Thyroid gland (tissue), 4 donors: ENCODE measurements at regions not wholly inside any gene's neighbourhood (a gene's known extent, or its start where the extent isn't known, plus 50 kb on each side); places are given as distances from the start of the nearest gene placed in this dataset.

Experiments
- POLR2A ChIP-seq, 2 donors: fragments of 450-650 bp; IDR thresholded peaks; one replicate each; pipeline ENCODE4 v1.6.1; 2017; ENCODE audit warnings: antibody characterized with exemption in 2 of 2, mild to moderate bottlenecking in 2 of 2, moderate library complexity in 1 of 2
- TF ChIP-seq, protein P1 (sequence below), 6 experiments: fragments of 200-600 bp in 3 of 6; fragments of 450-650 bp in 3 of 6; sonication (generic) in 3 of 6; IDR thresholded peaks; one replicate each; pipeline ENCODE4 v1.5.1; 2016 to 2019; ENCODE audit warnings: antibody characterized with exemption in 6 of 6, mild to moderate bottlenecking in 2 of 6, inconsistent platforms in 1 of 6, moderate library complexity in 1 of 6

DNA sequence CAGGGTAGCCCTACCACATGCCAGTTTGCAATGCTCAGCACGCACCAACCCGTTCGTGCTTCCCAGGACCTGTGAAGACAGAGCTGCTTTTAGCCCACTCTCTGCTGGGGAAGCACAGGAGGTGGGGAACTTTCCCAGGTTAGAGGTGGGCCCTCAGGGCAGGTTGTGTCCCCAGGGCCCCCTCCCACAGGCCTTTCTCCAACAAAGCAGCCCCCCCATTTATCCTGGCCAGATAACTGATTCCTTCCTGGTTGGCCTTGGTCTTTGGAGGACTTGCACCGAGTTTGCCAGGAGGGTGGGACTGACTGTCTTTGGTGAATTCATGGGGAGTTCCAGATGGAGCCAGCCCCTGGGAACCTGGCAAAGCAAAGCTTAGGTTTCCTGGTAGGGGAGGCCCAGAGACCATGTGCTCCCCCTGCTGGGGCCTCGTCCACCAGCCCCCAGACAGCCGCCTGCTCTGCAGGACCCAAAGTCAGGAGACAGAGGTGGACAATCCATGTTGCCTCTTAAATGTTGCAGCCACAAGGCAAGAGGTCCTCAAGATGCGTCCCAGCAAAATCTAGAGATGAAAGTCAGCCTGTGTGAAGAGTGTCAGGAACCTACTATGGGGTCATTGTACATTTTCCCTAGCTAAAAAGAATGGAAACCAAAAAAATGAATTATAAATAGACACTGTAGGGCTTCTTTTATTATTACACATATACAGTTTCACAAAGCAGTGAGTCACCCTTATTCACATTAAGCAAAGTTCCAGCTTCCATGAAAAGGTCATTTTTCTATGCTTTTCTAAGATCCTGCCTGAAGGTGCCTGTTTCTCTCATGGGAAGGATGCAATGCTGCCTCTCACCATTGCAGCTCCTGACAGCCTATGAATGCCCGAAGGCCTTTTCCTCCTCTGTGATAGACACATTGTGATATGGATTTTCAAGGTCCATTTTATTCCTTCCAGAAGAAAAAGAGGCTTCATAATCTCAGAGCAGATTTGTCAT, 497.8 kb downstream of the PREX1 start:
- TF ChIP-seq, protein P1, sequence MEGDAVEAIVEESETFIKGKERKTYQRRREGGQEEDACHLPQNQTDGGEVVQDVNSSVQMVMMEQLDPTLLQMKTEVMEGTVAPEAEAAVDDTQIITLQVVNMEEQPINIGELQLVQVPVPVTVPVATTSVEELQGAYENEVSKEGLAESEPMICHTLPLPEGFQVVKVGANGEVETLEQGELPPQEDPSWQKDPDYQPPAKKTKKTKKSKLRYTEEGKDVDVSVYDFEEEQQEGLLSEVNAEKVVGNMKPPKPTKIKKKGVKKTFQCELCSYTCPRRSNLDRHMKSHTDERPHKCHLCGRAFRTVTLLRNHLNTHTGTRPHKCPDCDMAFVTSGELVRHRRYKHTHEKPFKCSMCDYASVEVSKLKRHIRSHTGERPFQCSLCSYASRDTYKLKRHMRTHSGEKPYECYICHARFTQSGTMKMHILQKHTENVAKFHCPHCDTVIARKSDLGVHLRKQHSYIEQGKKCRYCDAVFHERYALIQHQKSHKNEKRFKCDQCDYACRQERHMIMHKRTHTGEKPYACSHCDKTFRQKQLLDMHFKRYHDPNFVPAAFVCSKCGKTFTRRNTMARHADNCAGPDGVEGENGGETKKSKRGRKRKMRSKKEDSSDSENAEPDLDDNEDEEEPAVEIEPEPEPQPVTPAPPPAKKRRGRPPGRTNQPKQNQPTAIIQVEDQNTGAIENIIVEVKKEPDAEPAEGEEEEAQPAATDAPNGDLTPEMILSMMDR (IDR thresholded peaks at IDR 0.05), result no peak
- TF ChIP-seq POLR2A (IDR thresholded peaks at IDR 0.05), result no peak
